RWPE1 (cell line): ENCODE measurements at regions not wholly inside any gene's neighbourhood (a gene's known extent, or its start where the extent isn't known, plus 50 kb on each side); places are given as distances from the start of the nearest gene placed in this dataset.
"Not testable (repeated sequence)": the region's sequence is repeated elsewhere in the genome, so short reads cannot be mapped to it uniquely, and the experiment has no call there.

Experiments used
- CTCF ChIA-PET: fragments of 350-600 bp; sonication (Branson Sonifier 250); formaldehyde crosslinking; extraction: SDS; loops from one replicate; lab custom pipeline; 2021; lab: Yijun Ruan, JAX
- POLR2A ChIA-PET: fragments of 400-600 bp; formaldehyde crosslinking; extraction: SDS; loops from one replicate; lab custom pipeline; 2020; ENCODE audit warnings: antibody characterized with exemption; ENCODE audit not compliant: low non-redundant PET; lab: Yijun Ruan, JAX
- DNase-seq: peaks from one replicate; pipeline ENCODE4 v3.0.0; 2012; ENCODE audit warnings: low spot score
- H3K27ac ChIP-seq: fragments of 450-650 bp; 2 replicates; pipeline ENCODE4 v1.5.1; 2017

- CTCF ChIA-PET, H3K27ac ChIP-seq, DNase-seq, POLR2A ChIA-PET: not testable (repeated sequence)
These were observed 726.1 kb upstream of the TPTE start for GRCh38 chr21:9795291-9795690.

- POLR2A ChIA-PET, H3K27ac ChIP-seq, CTCF ChIA-PET, DNase-seq: not testable (repeated sequence)
These were observed 725.1 kb upstream of the TPTE start for GRCh38 chr21:9796293-9796692.

GRCh38 chr21:9807675-9808074 lies 713.7 kb upstream of the TPTE start:
- DNase-seq, CTCF ChIA-PET, POLR2A ChIA-PET, H3K27ac ChIP-seq: not testable (repeated sequence)

- DNase-seq, CTCF ChIA-PET, POLR2A ChIA-PET, H3K27ac ChIP-seq: not testable (repeated sequence)
These were observed 710.0 kb upstream of the TPTE start for GRCh38 chr21:9811223-9812004.

GRCh38 chr21:9812507-9812906 lies 708.9 kb upstream of the TPTE start:
- DNase-seq, CTCF ChIA-PET, H3K27ac ChIP-seq, POLR2A ChIA-PET: not testable (repeated sequence)

- DNase-seq, H3K27ac ChIP-seq, CTCF ChIA-PET, POLR2A ChIA-PET: not testable (repeated sequence)
These were observed 707.2 kb upstream of the TPTE start for GRCh38 chr21:9813894-9814814.

- POLR2A ChIA-PET, H3K27ac ChIP-seq, DNase-seq, CTCF ChIA-PET: not testable (repeated sequence)
These were observed 706.1 kb upstream of the TPTE start for GRCh38 chr21:9815181-9815789.

GRCh38 chr21:9816734-9817334 lies 704.5 kb upstream of the TPTE start:
- DNase-seq, H3K27ac ChIP-seq, CTCF ChIA-PET, POLR2A ChIA-PET: not testable (repeated sequence)

- H3K27ac ChIP-seq, CTCF ChIA-PET, POLR2A ChIA-PET, DNase-seq: not testable (repeated sequence)
These were observed 703.4 kb upstream of the TPTE start for GRCh38 chr21:9817841-9818441.

- POLR2A ChIA-PET, H3K27ac ChIP-seq, CTCF ChIA-PET, DNase-seq: not testable (repeated sequence)
These were observed 701.7 kb upstream of the TPTE start for GRCh38 chr21:9819549-9820192.

GRCh38 chr21:9820579-9820978 lies 700.8 kb upstream of the TPTE start:
- DNase-seq, CTCF ChIA-PET, POLR2A ChIA-PET, H3K27ac ChIP-seq: not testable (repeated sequence)

- H3K27ac ChIP-seq, DNase-seq, POLR2A ChIA-PET, CTCF ChIA-PET: not testable (repeated sequence)
These were observed 699.9 kb upstream of the TPTE start for GRCh38 chr21:9821472-9821871.

GRCh38 chr21:9822093-9822820 lies 699.1 kb upstream of the TPTE start:
- H3K27ac ChIP-seq, DNase-seq, CTCF ChIA-PET, POLR2A ChIA-PET: not testable (repeated sequence)

GRCh38 chr21:9823197-9824157 lies 697.9 kb upstream of the TPTE start:
- CTCF ChIA-PET, DNase-seq, H3K27ac ChIP-seq, POLR2A ChIA-PET: not testable (repeated sequence)
